Heart left ventricle (tissue), 16 donors: ENCODE measurements at regions not wholly inside any gene's neighbourhood (a gene's known extent, or its start where the extent isn't known, plus 50 kb on each side); places are given as distances from the start of the nearest gene placed in this dataset.

Source experiments
- ATAC-seq, 4 donors: fragments of 200-7000 bp; cut with Tn5 transposase; one replicate each; pipeline ENCODE4 v1.9.1; 2020 to 2022; ENCODE audit warnings: moderate library complexity in 4 of 4, mild to moderate bottlenecking in 3 of 4, moderate number of reproducible peaks in 1 of 4
- DNase-seq, 5 donors: peaks; one replicate each; pipeline ENCODE4 v3.0.0-alpha.2; 2020
- H3K27ac ChIP-seq, 12 donors: fragments of 200-600 bp; sonication (generic) in 4 of 12; one replicate each; pipeline versions ENCODE4 v1.5.0 to v1.8.0; 2016 to 2022; ENCODE audit warnings: mild to moderate bottlenecking in 2 of 12
- H3K27me3 ChIP-seq, 9 donors: fragments of 200-600 bp; sonication (generic) in 2 of 9; one replicate each; pipeline versions ENCODE4 v1.5.1 to v1.8.0; 2016 to 2022; ENCODE audit warnings: mild to moderate bottlenecking in 3 of 9
- H3K36me3 ChIP-seq, 9 donors: fragments of 200-600 bp; sonication (generic) in 2 of 9; one replicate each; pipeline versions ENCODE4 v1.5.0 to v1.8.0; 2018 to 2022; ENCODE audit warnings: mild to moderate bottlenecking in 2 of 9
- H3K4me1 ChIP-seq, 12 donors: fragments of 200-600 bp; sonication (generic) in 4 of 12; one replicate each; pipeline versions ENCODE4 v1.5.0 to v1.8.0; 2016 to 2022; ENCODE audit warnings: mild to moderate bottlenecking in 3 of 12
- H3K4me3 ChIP-seq, 12 donors: fragments of 200-600 bp; sonication (generic) in 4 of 12; one replicate each; pipeline versions ENCODE4 v1.5.0 to v1.8.0; 2017 to 2022; ENCODE audit warnings: mild to moderate bottlenecking in 9 of 12, moderate library complexity in 4 of 12
- H3K9me3 ChIP-seq, 12 donors: fragments of 200-600 bp; sonication (generic) in 4 of 12; one replicate each; pipeline versions ENCODE4 v1.5.0 to v1.8.0; 2016 to 2022; ENCODE audit warnings: mild to moderate bottlenecking in 1 of 12
- POLR2A ChIP-seq, 2 donors: fragments of 450-650 bp; IDR thresholded peaks; one replicate each; pipeline ENCODE4 v1.6.1; 2017; ENCODE audit warnings: antibody characterized with exemption in 2 of 2, mild to moderate bottlenecking in 2 of 2, moderate library complexity in 2 of 2
- WGBS, 4 donors: extraction: QIAGEN DNeasy Blood & Tissue Kit in 2 of 4; methylation state at CpG; one replicate each; pipeline versions ENCODE4 v1.1.5 to v1.1.7; 2013 to 2018; 5-methylcytosine and 5-hydroxymethylcytosine counted together
- intact Hi-C, 10 donors: fragments of 100-400 bp; cut with DNase I; formaldehyde crosslinking; loops; one replicate each; pipeline versions ENCODE4 v1.11.1 to v1.14.2; 2022
- TF ChIP-seq, protein P1 (sequence below), 12 donors: fragments of 200-600 bp; sonication (generic) in 4 of 12; IDR thresholded peaks; one replicate each; pipeline versions ENCODE4 v1.5.0 to v1.8.0; 2018 to 2022; ENCODE audit warnings: antibody characterized with exemption in 12 of 12, mild to moderate bottlenecking in 5 of 12
- donor health status: ischemic (EF 13 %, LVEDD 7.1; RV severe dilation, severe dysfunction).
- donor health status: healthy with polysubstance abuse.
- donor health status: DM: no; HTN: yes; CAD: no.
- donor health status: DM: no; HTN: no; CAD: no.
- donor health status: ischemic (EF 25% LVEDD 6.9; RV normal size, moderate dysfunction).
- donor health status: ischemic (EF 25% LVEDD 5.7; RV mildly dilated, moderate dysfunction).
- donor health status: healthy.
- donor health status: DM: yes; HTN: yes; CAD: no.
- donor health status: ischemic (EF 35%, LVEDD 5.7; RV mildly dilated, moderate dysfunction).
- donor health status: nonischemic (EF 11% LVEDD 7.7; RV severe dilation, severe dysfunction).
- donor health status: DM: yes; HTN: yes; CAD: no.
- donor health status: PGD.
- donor health status: ischemic (EF 29% LVEDD 5.4; RV normal size, mild dysfunction).
- donor health status: nonischemic (EF 23%, LVEDD 6.1; RV moderate dilation, normal function).

GRCh38 chr18:55038162-55038561 lies 78.9 kb upstream of the CCDC68 start:
- 92 to 100% (median 96%) methylated on average over 1 of the region's 1 CpG for WGBS, 4 donors
- no peaks in the 10 kb centered on the region for H3K36me3 ChIP-seq
- DNase-seq (no peak), ATAC-seq (no peak)
- no peaks in the 10 kb centered on the region for H3K4me1 ChIP-seq
- no peak overlapping the region for H3K27ac ChIP-seq
- H3K27me3 ChIP-seq = no peaks in the 10 kb centered on the region
- no peak overlapping the region for H3K4me3 ChIP-seq
- intact Hi-C loops = no loop called here
- H3K9me3 ChIP-seq = no peaks in the 10 kb centered on the region
- no peak for TF ChIP-seq POLR2A (IDR thresholded peaks at IDR 0.05)
- TF ChIP-seq, protein P1, sequence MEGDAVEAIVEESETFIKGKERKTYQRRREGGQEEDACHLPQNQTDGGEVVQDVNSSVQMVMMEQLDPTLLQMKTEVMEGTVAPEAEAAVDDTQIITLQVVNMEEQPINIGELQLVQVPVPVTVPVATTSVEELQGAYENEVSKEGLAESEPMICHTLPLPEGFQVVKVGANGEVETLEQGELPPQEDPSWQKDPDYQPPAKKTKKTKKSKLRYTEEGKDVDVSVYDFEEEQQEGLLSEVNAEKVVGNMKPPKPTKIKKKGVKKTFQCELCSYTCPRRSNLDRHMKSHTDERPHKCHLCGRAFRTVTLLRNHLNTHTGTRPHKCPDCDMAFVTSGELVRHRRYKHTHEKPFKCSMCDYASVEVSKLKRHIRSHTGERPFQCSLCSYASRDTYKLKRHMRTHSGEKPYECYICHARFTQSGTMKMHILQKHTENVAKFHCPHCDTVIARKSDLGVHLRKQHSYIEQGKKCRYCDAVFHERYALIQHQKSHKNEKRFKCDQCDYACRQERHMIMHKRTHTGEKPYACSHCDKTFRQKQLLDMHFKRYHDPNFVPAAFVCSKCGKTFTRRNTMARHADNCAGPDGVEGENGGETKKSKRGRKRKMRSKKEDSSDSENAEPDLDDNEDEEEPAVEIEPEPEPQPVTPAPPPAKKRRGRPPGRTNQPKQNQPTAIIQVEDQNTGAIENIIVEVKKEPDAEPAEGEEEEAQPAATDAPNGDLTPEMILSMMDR (IDR thresholded peaks at IDR 0.05) = no peak

- no peaks in the 10 kb centered on the region for H3K27me3 ChIP-seq
- H3K4me1 ChIP-seq = no peaks in the 10 kb centered on the region
- ATAC-seq (no peak), DNase-seq (no peak)
- intact Hi-C loops = no loop called here
- H3K4me3 ChIP-seq = no peak overlapping the region
- H3K36me3 ChIP-seq = no peaks in the 10 kb centered on the region
- no peaks in the 10 kb centered on the region for H3K9me3 ChIP-seq
- H3K27ac ChIP-seq = no peak overlapping the region
- WGBS, 4 donors = 69 to 75% (median 73%) methylated on average over 4 of the region's 4 CpGs
- TF ChIP-seq POLR2A (IDR thresholded peaks at IDR 0.05) = no peak
- TF ChIP-seq, protein P1 (IDR thresholded peaks at IDR 0.05) = no peak
Measured at GRCh38 chr18:55034742-55035141, 75.5 kb upstream of the CCDC68 start.

- intact Hi-C loops = no loop called here
- no peaks in the 10 kb centered on the region for H3K4me1 ChIP-seq
- ATAC-seq (no peak), DNase-seq (no peak)
- no peaks in the 10 kb centered on the region for H3K9me3 ChIP-seq
- 39 to 55% (median 47%) methylated on average over 5 of the region's 5 CpGs for WGBS, 4 donors
- H3K4me3 ChIP-seq = no peak overlapping the region
- H3K36me3 ChIP-seq = no peaks in the 10 kb centered on the region
- no peaks in the 10 kb centered on the region for H3K27me3 ChIP-seq
- TF ChIP-seq, protein P1 (IDR thresholded peaks at IDR 0.05) = no peak
- no peak for TF ChIP-seq POLR2A (IDR thresholded peaks at IDR 0.05)
- no peak overlapping the region for H3K27ac ChIP-seq
Measured at GRCh38 chr18:55031979-55032378, 72.7 kb upstream of the CCDC68 start.

DNA sequence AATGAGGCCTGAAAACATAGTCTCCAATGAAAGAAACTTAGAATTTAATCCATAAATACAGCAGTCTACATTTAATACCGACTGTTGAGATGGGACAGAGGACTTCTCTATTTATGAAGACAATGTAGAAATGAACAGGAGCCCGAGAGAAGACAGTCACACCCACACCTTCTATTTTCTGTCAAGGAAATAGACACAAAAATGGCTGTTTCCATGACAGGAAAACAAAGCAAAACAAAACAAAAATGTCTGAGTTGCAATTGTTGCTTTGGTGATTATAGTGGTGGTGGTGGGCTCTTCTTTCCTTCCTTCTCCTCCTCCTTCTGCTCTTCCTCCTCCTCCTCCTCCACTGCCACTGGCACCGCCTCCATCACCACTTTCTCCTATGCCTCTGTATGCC lies 72.3 kb upstream of the CCDC68 start:
- DNase-seq (no peak), ATAC-seq (no peak)
- intact Hi-C loops = no loop called here
- Histone ChIP-seq H3K9me3 (no peaks in the 10 kb centered on the region), H3K27ac (no peak overlapping the region), H3K36me3 (no peaks in the 10 kb centered on the region), H3K4me1 (no peaks in the 10 kb centered on the region), H3K27me3 (no peaks in the 10 kb centered on the region), H3K4me3 (no peak overlapping the region)
- TF ChIP-seq POLR2A (IDR thresholded peaks at IDR 0.05) = no peak
- TF ChIP-seq, protein P1 (IDR thresholded peaks at IDR 0.05) = no peak
- WGBS, 4 donors = 64 to 69% (median 68%) methylated on average over 3 of the region's 3 CpGs
